OCI-LY1 (cell line): ENCODE measurements at regions not wholly inside any gene's neighbourhood (a gene's known extent, or its start where the extent isn't known, plus 50 kb on each side); places are given as distances from the start of the nearest gene placed in this dataset.

Experiments
- EZH2 ChIP-seq: fragments of 200-600 bp; sonication (generic), shearing (Covaris generic); IDR thresholded peaks from 2 replicates; pipeline ENCODE4 v1.8.0; 2017; ENCODE audit warnings: borderline replicate concordance, mixed run types, mild to moderate bottlenecking, antibody characterized with exemption, low read length, moderate library complexity, mixed read lengths
- TF ChIP-seq, protein P1 (sequence below): fragments of 200-600 bp; sonication (generic), shearing (Covaris generic); IDR thresholded peaks from 2 replicates; pipeline ENCODE4 v1.5.1; 2017; ENCODE audit warnings: mild to moderate bottlenecking, antibody characterized with exemption, low read length, moderate library complexity, mixed read lengths

DNA sequence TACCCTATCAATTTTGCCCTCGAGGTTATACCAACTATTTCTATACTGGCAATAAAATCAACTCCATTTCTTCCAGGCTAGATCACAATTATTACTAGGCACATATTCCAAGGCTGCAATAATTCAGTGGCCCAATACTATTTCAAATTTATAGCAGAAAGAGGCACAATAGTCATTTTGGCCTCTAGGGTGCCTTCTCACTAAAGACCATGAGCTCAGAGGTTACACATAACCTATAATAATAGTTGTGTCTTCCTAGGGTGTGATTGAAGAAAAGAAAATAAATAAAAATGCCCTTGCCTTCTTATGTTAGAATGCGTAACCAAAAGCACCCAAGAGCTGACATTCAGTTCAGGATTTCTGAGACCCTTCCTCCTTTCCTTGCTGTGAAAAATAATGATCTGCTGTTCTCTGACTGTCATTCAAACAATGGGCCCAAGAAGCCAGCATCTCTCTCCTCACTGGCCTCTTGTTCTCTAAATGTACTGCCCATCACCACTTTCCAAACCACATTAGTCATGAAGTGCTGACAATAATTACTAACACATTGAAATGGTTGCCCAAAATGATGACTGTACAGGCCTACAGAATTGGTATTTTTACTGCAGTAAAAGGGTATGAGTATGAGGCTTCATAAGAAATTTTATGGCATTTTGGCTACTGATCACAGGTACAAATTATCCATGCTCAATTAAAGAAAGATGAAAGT lies 244.8 kb downstream of the LRRN1 start:
- TF ChIP-seq, protein P1, sequence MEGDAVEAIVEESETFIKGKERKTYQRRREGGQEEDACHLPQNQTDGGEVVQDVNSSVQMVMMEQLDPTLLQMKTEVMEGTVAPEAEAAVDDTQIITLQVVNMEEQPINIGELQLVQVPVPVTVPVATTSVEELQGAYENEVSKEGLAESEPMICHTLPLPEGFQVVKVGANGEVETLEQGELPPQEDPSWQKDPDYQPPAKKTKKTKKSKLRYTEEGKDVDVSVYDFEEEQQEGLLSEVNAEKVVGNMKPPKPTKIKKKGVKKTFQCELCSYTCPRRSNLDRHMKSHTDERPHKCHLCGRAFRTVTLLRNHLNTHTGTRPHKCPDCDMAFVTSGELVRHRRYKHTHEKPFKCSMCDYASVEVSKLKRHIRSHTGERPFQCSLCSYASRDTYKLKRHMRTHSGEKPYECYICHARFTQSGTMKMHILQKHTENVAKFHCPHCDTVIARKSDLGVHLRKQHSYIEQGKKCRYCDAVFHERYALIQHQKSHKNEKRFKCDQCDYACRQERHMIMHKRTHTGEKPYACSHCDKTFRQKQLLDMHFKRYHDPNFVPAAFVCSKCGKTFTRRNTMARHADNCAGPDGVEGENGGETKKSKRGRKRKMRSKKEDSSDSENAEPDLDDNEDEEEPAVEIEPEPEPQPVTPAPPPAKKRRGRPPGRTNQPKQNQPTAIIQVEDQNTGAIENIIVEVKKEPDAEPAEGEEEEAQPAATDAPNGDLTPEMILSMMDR, result no peak
- TF ChIP-seq EZH2, result no peak
